GM06990 (cell line): ENCODE measurements at regions not wholly inside any gene's neighbourhood (a gene's known extent, or its start where the extent isn't known, plus 50 kb on each side); places are given as distances from the start of the nearest gene placed in this dataset.

ENCODE experiments used
- DNase-seq: peaks from one replicate; pipeline ENCODE4 v3.0.0-alpha.2; 2011; ENCODE audit not compliant: insufficient read length; ENCODE audit errors: extremely low read depth
- H3K27me3 ChIP-seq: replicated peaks from 2 replicates; pipeline ENCODE4 v1.6.0; 2011; ENCODE audit warnings: low read length; ENCODE audit not compliant: control insufficient read depth, insufficient read depth
- H3K36me3 ChIP-seq: 2 replicates; pipeline ENCODE4 v1.5.1; 2011; ENCODE audit warnings: low read length; ENCODE audit not compliant: control insufficient read depth, insufficient read depth
- H3K4me3 ChIP-seq: replicated peaks from 2 replicates; pipeline ENCODE4 v1.5.1; 2011; ENCODE audit warnings: low read depth, mild to moderate bottlenecking, control low read depth, low read length
- TF ChIP-seq, protein P1 (sequence below): IDR thresholded peaks from 2 replicates; pipeline ENCODE4 v1.5.1; 2011; ENCODE audit warnings: low read length, control low read depth, mild to moderate bottlenecking, inconsistent platforms; ENCODE audit not compliant: insufficient read depth, poor library complexity, severe bottlenecking

DNA sequence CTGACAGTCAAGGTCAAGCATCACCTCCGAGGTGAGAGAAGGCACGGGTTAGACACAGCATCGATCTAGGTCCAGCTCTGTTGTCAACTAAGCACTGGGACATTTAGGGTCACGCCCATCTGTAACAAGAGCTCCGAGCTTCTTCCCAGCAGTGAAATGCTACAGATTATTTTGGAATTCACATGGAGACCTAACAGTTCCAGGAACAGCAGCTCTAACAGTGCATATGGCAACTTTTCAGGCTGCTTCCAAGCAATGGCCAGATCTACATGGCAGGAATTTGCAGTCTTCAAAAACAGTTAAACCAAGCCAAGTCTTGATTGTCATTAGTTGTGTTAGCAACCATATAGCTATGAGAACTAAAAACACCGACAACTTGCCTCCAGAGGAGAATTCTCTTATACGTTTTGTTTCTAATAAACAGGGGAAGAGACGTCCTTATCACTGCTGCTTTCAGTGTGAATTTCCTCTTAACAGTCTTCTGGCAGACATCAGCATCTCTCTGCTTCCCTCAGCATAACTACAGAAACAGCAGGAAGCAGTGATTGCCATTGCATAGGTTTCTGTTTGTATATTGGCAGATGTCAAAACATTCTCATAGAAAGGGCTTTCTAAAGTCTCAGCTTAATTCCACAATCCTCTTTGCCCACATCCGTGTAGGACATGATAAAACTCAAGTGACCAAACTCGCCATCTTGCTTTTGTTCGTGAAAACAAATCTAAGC, 242.1 kb upstream of the DAPK1 start:
- no peak overlapping the region for H3K4me3 ChIP-seq

DNA sequence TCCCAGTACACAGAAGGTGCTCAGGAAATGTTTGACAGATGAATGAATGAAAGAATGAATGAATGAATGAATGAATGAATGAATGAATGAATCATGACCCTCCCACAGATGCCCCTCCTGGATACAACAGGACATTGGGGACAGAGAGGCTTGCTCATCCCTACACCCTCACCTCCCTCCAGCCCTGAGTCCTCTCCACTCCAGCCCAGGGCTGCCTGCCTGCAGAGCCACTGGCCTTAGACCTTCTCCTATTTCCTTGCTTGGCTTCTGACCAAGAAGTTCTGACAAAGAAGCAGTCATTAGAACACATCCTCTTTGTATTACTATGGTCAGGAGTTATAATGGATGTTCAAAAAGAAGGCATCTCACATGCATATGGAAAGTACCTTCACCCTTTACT, 240.7 kb upstream of the DAPK1 start:
- H3K27me3 ChIP-seq: no peaks in the 10 kb centered on the region; the same call in none of the 2 replicates
- DNase-seq: no peak
- H3K4me3 ChIP-seq: no peak overlapping the region
- TF ChIP-seq, protein P1, sequence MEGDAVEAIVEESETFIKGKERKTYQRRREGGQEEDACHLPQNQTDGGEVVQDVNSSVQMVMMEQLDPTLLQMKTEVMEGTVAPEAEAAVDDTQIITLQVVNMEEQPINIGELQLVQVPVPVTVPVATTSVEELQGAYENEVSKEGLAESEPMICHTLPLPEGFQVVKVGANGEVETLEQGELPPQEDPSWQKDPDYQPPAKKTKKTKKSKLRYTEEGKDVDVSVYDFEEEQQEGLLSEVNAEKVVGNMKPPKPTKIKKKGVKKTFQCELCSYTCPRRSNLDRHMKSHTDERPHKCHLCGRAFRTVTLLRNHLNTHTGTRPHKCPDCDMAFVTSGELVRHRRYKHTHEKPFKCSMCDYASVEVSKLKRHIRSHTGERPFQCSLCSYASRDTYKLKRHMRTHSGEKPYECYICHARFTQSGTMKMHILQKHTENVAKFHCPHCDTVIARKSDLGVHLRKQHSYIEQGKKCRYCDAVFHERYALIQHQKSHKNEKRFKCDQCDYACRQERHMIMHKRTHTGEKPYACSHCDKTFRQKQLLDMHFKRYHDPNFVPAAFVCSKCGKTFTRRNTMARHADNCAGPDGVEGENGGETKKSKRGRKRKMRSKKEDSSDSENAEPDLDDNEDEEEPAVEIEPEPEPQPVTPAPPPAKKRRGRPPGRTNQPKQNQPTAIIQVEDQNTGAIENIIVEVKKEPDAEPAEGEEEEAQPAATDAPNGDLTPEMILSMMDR: no peak
- H3K36me3 ChIP-seq: no peaks in the 10 kb centered on the region

More for the DNA sequence above, 242.1 kb upstream of the DAPK1 start:
- Histone ChIP-seq H3K36me3 (no peaks in the 10 kb centered on the region), H3K27me3 (no peaks in the 10 kb centered on the region; the same call in none of the 2 replicates)
- TF ChIP-seq, protein P1: no peak
- no peak for DNase-seq

GRCh38 chr9:87259543-87260518, 237.8 kb upstream of the DAPK1 start:
- Histone ChIP-seq H3K4me3 (no peak overlapping the region), H3K36me3 (no peaks in the 10 kb centered on the region), H3K27me3 (no peaks in the 10 kb centered on the region; the same call in 1 of the 2 replicates)
- TF ChIP-seq, protein P1: no peak
- no peak for DNase-seq

DNA sequence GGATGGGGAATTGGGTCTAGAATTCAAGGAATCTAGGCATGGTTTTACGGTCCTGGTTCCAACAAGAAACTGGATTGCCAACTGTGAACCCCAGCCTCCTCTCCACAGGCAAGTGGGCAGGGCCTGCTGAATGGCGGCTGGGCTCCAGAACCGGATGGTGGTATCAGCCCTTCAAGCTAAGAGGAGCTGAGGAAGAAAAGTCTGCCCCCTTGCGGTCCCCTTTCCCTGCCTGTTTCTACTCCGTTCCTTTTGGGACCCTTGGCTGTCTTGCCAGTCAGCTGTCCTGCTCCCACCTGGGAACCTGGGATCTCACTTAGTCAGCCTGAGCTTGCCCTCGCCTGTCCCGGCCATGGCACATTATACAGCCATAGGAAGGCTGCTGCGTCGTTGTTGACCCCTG, 234.4 kb upstream of the DAPK1 start:
- Histone ChIP-seq H3K27me3 (no peaks in the 10 kb centered on the region), H3K4me3 (no peak overlapping the region), H3K36me3 (no peaks in the 10 kb centered on the region)
- TF ChIP-seq, protein P1: no peak
- DNase-seq: no peak

DNA sequence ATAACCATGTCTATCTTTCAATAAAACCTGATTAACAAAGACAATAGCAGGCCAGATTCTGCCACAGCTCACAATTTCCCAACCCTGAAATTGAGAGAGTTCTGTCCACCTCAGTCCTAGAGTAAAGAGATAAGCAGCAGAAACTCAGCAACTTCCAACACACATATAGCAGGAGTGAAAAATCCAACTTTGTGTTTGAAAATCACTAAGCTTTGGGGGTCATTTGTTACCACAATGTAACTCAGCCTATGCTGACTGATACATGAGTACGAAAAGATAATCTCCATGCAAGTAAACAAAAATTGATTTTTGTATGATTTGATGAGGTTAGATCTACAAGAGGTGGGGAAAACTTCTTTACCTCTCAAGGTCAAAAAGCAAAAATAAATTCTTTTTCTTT, 231.0 kb upstream of the DAPK1 start:
- H3K27me3 ChIP-seq: no peaks in the 10 kb centered on the region

More for the DNA sequence above, 231.0 kb upstream of the DAPK1 start:
- TF ChIP-seq, protein P1: no peak
- H3K4me3 ChIP-seq: no peak overlapping the region
- DNase-seq: no peak
- no peaks in the 10 kb centered on the region for H3K36me3 ChIP-seq
